Smooth muscle cell (in vitro differentiated cells): ENCODE measurements at regions not wholly inside any gene's neighbourhood (a gene's known extent, or its start where the extent isn't known, plus 50 kb on each side); places are given as distances from the start of the nearest gene placed in this dataset.

Source experiments
- DNase-seq: peaks from one replicate; lab custom pipeline; 2025; ENCODE audit not compliant: unreplicated experiment; lab: John Stamatoyannopoulos, UW
- H2AFZ ChIP-seq: fragments of 200-600 bp; sonication (generic); 2 replicates; pipeline ENCODE4 v1.6.0; 2016; ENCODE audit warnings: antibody characterized with exemption, low read depth, mild to moderate bottlenecking
- H3F3A ChIP-seq: fragments of 200-600 bp; sonication (generic); 2 replicates; pipeline ENCODE4 v1.6.0; 2017; ENCODE audit warnings: antibody characterized with exemption, low read depth
- H3K27ac ChIP-seq: fragments of 200-600 bp; sonication (generic); 2 replicates; pipeline ENCODE4 v1.5.1; 2016; ENCODE audit warnings: low read depth, mild to moderate bottlenecking
- H3K27me3 ChIP-seq: fragments of 200-600 bp; sonication (generic); 2 replicates; pipeline ENCODE4 v1.6.1; 2016; ENCODE audit warnings: low read depth, mild to moderate bottlenecking
- H3K36me3 ChIP-seq: fragments of 200-600 bp; sonication (generic); 2 replicates; pipeline ENCODE4 v1.5.1; 2016; ENCODE audit warnings: low read depth
- H3K4me1 ChIP-seq: fragments of 200-600 bp; sonication (generic); 2 replicates; pipeline ENCODE4 v1.5.1; 2016; ENCODE audit warnings: low read depth
- H3K4me2 ChIP-seq: fragments of 200-600 bp; sonication (generic); 2 replicates; pipeline ENCODE4 v1.6.0; 2016; ENCODE audit warnings: mild to moderate bottlenecking
- H3K4me3 ChIP-seq: fragments of 200-600 bp; sonication (generic); 2 replicates; pipeline ENCODE4 v1.5.1; 2016; ENCODE audit warnings: mild to moderate bottlenecking
- H3K79me2 ChIP-seq: fragments of 200-600 bp; sonication (generic); 2 replicates; pipeline ENCODE4 v1.6.0; 2016; ENCODE audit warnings: low read depth, mild to moderate bottlenecking
- H3K9ac ChIP-seq: fragments of 200-600 bp; sonication (generic); 2 replicates; pipeline ENCODE4 v1.6.0; 2016; ENCODE audit warnings: low read depth
- H3K9me3 ChIP-seq: fragments of 200-600 bp; sonication (generic); replicated peaks from 2 replicates; pipeline ENCODE4 v1.5.1; 2016; ENCODE audit warnings: low read depth
- H4K20me1 ChIP-seq: fragments of 200-600 bp; sonication (generic); 2 replicates; pipeline ENCODE4 v1.6.0; 2016; ENCODE audit warnings: low read depth
- WGBS: methylation state at CpG from one replicate; pipeline ENCODE4 v1.1.7; 2016; ENCODE audit warnings: low lambda C conversion rate; 5-methylcytosine and 5-hydroxymethylcytosine counted together
- TF ChIP-seq, protein P1 (sequence below): fragments of 200-600 bp; sonication (generic); IDR thresholded peaks from 2 replicates; pipeline ENCODE4 v1.5.1; 2017; ENCODE audit warnings: borderline replicate concordance, mild to moderate bottlenecking, antibody characterized with exemption; ENCODE audit not compliant: insufficient read depth, poor library complexity, severe bottlenecking

DNA sequence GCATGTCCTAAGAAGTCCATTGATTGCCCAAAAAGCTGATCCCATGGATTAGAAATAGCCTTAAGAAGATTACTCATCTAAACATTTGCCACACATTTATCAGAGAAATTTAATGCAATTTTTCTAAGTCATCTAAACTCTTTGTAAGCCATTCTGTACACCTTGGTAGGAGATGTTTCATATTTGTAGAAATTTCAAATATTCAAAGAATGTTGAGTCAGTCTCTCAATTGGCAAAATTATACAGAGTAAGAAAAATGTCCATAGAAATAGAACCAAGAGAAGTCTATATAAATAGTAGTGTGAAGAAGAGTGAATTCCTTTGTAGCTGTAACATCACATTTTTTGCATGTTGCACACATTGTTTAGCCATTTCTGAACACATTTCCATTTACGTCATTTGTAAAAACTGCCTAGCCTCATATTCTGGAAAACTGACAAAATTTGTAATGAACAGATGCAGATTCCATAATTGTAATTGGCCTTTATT lies 128.6 kb downstream of the MSTN start:
- H3K27ac ChIP-seq, result no peak overlapping the region
- H3K9me3 ChIP-seq, result no peaks in the 10 kb centered on the region
- TF ChIP-seq, protein P1, sequence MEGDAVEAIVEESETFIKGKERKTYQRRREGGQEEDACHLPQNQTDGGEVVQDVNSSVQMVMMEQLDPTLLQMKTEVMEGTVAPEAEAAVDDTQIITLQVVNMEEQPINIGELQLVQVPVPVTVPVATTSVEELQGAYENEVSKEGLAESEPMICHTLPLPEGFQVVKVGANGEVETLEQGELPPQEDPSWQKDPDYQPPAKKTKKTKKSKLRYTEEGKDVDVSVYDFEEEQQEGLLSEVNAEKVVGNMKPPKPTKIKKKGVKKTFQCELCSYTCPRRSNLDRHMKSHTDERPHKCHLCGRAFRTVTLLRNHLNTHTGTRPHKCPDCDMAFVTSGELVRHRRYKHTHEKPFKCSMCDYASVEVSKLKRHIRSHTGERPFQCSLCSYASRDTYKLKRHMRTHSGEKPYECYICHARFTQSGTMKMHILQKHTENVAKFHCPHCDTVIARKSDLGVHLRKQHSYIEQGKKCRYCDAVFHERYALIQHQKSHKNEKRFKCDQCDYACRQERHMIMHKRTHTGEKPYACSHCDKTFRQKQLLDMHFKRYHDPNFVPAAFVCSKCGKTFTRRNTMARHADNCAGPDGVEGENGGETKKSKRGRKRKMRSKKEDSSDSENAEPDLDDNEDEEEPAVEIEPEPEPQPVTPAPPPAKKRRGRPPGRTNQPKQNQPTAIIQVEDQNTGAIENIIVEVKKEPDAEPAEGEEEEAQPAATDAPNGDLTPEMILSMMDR, result no peak
- 69% methylated on average over 1 of the region's 1 CpG for WGBS
- H3K4me1 ChIP-seq, result no peaks in the 10 kb centered on the region
- H3K36me3 ChIP-seq, result no peaks in the 10 kb centered on the region
- DNase-seq, result no peak
- no peak overlapping the region for H2AFZ ChIP-seq
- H4K20me1 ChIP-seq, result no peaks in the 10 kb centered on the region
- H3K79me2 ChIP-seq, result no peaks in the 10 kb centered on the region
- H3F3A ChIP-seq, result no peaks in the 10 kb centered on the region
- no peak overlapping the region for H3K4me2 ChIP-seq
- H3K9ac ChIP-seq, result no peak overlapping the region
- no peak overlapping the region for H3K4me3 ChIP-seq
- H3K27me3 ChIP-seq, result no peaks in the 10 kb centered on the region

DNA sequence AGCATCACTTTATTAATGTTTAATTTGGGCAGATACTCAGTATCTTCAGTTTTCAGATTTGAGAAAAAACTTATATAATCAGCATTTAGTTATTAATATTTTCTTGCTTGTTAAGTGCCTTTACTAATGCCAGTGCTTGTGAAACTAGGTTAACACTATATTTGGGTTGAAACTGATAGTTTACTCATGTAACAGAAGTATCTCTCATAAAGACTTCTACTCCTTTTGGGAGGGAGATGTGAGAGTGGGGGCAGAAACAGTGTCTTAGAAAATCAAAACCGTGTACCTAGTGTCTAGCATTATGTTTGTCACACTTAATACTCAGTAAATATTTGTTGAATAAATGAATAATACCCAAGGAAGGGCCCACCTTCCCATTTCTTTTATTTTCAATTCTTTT lies 129.5 kb downstream of the MSTN start:
- TF ChIP-seq, protein P1, result no peak
- no peaks in the 10 kb centered on the region for H3K27me3 ChIP-seq
- WGBS, result 52% methylated on average over 1 of the region's 1 CpG
- no peak overlapping the region for H2AFZ ChIP-seq
- H3K4me2 ChIP-seq, result no peak overlapping the region
- no peak overlapping the region for H3K27ac ChIP-seq
- no peaks in the 10 kb centered on the region for H3K4me1 ChIP-seq
- no peaks in the 10 kb centered on the region for H3F3A ChIP-seq
- no peaks in the 10 kb centered on the region for H3K79me2 ChIP-seq
- H3K9me3 ChIP-seq, result no peaks in the 10 kb centered on the region
- no peak for DNase-seq
- no peak overlapping the region for H3K9ac ChIP-seq
- H4K20me1 ChIP-seq, result no peaks in the 10 kb centered on the region
- H3K36me3 ChIP-seq, result no peaks in the 10 kb centered on the region
- H3K4me3 ChIP-seq, result no peak overlapping the region

GRCh38 chr2:189927823-189928222 lies 134.7 kb downstream of the MSTN start:
- H4K20me1 ChIP-seq, result no peaks in the 10 kb centered on the region
- no peak for DNase-seq
- WGBS, result 97% methylated on average over 1 of the region's 1 CpG
- H3K9me3 ChIP-seq, result no peaks in the 10 kb centered on the region
- H3K27me3 ChIP-seq, result no peaks in the 10 kb centered on the region
- no peak overlapping the region for H3K4me2 ChIP-seq
- no peak overlapping the region for H3K9ac ChIP-seq
- TF ChIP-seq, protein P1, result no peak
- no peaks in the 10 kb centered on the region for H3K36me3 ChIP-seq
- H3F3A ChIP-seq, result no peaks in the 10 kb centered on the region
- no peaks in the 10 kb centered on the region for H3K79me2 ChIP-seq
- no peak overlapping the region for H2AFZ ChIP-seq
- no peaks in the 10 kb centered on the region for H3K4me1 ChIP-seq
- H3K27ac ChIP-seq, result no peak overlapping the region
- H3K4me3 ChIP-seq, result no peak overlapping the region
